COR-L47 (cell line): ENCODE measurements at regions not wholly inside any gene's neighbourhood (a gene's known extent, or its start where the extent isn't known, plus 50 kb on each side); places are given as distances from the start of the nearest gene placed in this dataset.

Experiments
- DNase-seq: peaks from one replicate; lab custom pipeline; 2025; lab: John Stamatoyannopoulos, UW

DNA sequence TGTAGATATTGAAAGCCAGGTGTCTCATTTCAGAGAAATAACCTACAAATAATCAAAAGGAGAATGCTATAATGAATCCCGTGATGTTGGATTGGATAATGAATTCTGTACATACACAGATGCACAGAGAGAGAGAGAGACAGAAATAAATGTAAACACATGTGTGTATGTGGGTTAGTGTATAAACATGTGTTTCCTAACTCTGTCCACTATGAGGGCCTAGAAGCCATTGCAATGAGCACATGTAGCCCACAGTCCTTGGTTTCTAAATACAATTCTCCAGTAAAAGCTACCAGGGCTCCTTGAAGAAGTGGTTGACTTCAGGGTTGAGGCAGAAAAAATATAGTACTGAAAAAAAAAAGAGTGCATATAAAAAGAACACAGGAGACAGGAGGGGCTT lies 109.5 kb downstream of the INHBB start:
- DNase-seq, result no peak

DNA sequence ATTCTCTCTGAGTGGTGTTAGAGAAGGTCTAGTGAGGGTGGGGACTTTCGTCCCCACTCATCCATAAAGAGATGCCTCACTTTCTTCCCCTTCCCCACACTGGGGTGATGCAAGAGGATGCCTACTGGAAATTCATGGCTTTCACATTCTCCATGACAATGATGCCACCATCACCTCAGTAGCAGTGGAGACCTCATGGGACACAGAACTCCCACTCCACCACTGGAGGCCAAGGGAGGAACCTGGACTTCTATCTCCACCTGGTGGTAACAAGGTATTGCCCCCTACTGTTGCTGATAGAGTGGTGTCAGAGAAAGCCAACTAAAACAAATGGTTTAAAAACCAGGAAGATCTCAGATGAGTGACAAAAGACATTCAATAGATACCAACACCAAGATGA lies 110.9 kb downstream of the INHBB start:
- DNase-seq, result no peak

DNA sequence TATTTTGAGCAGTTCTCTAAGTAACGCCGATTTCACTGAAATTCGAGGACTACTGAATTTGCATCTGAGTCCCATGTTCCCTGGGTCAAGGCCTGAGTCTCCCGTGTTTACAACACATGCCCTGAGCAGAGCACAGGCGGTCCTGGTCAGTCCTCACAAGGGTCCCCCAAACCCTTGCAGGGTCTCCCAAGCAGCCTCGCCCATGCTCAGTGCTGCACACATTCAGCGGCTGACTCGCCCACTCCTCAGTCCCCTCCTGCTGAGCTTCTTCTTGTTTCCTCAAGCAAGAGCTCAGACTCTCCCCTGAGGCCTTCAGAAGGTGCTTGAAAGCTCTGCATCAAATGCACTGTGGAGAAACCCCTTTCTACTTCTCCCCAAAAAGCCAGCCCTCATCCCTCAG lies 114.6 kb downstream of the INHBB start:
- DNase-seq, result no peak

DNA sequence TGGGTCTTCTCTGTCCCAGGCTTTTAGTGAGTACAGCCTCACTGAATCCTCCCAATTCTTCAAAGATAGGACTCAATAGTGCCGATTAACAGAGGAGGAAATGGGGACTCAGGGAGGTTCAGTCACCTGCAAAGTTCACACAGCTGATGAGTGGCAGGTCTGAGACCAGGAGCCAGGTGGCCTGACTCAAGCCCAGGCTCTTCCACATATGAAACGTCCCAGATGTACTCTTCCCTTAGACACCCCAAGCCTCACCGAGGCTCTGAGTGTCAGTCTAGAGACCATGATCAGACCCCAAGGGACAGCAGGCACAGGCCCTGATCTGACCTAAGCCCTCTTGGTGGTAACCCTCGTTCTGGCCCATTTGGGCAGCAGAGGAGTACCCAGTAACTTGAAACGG lies 115.2 kb downstream of the INHBB start:
- no peak for DNase-seq

DNA sequence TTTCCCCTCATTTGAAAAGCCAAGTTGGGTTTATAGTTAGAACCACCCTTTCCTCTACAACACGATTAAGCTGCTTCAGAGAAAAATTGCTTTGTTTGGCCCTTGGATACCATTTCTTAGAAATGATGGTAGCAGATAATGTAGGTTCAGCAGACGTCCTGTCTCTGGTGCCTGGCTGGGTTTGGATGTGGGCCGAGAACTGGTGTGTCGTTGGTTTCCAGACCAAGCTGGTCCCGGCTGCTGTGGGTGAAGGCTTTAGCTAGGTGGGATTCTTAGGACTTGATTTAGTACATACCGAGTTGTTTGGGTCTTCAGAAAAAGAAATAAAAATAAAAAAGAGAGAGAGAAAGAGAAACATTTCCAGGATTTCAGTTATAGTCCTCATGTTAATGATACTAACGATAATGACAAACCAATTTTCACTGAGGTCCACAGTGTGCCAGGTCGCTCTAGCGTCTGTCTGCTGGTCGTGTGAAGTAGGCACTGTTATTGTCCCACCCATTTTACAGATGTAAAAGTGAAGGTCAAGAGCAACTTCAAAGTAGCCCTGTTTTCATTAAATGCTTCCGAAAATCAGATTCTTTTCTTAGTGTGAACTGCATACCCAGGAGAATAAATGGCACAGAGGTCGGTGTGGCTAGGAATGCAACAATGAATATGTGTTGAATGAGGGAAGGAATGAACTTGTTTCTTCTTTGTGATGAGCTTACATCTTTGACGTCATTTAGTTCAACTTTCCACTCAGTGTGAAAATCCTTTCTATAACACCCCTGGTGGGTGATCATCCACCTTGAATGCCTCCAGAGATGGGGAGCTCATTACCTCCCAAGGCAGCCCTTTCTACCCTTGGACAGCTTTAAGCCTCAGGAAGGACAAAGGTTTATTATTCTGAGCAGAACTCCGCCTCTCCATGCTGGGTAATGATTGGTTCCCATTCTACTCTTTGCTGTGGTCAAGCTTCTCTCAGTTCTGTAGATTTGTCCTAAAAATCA lies 115.9 kb downstream of the INHBB start:
- DNase-seq, result no peak

DNA sequence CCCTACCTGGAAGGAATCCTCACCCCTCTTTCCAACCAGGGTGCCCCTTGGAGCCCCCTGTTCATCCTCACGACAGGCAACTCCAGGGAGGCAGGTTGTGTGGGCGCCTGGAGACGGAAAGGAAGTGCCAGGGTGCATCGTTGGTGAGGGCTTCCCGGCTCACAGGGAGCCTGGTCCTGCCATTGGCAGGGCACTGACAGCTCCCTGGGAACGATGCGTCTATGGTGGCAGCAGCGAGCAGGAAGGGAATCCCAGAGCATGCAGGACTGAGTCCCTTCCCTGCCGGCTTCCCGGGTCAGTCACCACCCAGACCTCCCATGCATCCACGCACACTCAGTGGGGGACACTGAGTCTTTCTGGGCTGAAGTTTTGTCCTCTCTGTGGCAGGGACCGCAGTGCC lies 117.6 kb downstream of the INHBB start:
- no peak for DNase-seq

DNA sequence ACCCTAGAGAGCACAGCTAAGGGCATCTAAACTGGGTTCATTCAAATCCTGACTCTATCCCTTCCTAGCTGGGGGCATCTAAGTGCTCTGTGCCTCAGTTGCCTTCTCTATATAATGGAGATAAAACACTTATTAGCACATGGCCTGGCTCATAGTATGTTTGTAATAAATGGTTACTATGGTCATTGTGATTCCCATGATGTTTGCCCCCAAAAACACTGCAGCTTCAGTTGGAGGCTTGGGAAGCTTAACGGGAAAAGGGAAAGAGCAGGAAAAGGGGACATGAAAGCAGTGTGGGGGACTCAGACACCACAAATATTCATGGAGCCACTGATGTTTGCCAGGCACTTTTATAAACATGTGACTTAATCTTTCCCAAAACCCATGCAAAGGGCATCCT lies 118.1 kb downstream of the INHBB start:
- DNase-seq, result no peak

DNA sequence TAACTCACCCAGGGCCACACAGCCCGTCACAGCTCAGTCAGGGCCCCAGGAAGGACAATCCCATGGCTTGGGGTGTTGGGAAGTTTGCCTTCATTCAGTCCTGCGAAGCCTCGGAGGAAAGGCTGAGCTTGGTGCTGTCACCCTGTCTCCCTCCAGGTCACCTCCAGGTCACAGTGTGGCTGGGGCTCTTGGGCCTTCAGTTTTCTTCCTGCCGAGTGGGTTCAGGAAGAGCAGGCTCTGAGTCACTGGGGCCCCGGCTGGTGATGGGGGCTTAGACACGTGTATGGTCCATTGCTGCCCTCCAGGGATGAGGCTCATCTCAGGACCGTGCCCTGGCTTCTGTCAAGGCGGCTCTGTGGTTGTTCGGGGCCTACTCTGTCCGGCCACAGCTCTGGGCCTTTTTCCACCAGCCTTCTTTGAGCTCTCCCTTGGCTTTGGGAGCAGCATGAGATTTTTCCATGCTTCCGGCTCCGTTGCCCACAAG lies 118.6 kb downstream of the INHBB start:
- DNase-seq, result no peak

DNA sequence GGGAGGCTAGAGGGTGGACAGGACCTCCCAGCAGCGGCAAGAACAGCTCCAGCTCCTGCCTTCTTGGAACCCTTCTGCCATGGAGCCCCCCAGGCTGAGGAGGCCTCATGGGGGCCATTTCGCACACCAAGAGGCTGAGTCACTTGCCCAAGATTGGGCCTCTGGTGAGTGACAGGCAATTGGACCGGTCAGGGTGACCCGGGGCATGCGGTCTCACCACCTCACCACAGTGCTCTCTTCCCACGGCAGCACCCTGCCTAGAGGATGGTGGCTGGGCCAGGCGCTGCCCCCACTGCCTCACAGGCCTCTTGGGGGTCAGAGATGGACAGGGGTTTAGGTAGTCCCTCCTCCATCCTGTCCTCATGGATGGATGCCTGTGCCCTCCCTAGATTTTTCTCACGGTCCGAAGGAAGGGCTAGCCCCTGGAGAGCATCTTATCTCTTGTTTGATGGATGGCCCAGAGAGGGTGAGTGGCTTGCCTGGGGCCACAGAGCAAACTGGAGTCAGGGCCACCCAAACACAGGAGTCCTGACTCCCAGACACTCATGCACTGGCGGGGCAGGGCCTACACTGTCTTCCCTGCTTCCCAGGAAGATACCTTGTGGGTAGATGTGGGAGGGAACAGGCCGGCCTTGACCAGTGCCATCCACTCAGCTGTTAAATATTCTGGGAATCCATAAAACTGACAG lies 119.2 kb downstream of the INHBB start:
- DNase-seq, result no peak

DNA sequence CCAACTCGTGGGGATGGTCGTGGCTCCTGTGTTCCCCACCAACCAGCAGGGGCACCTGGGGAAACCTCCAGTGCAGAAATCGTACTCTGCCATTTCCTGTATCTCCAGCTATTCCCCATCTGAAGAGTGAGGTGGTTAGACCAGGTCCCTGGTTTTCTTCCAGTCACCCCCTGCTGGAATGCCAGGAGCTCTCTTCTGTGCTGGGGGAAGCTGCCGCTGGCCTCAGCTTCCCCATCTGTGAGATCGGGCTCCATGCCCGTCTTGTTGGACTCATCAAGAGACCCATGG lies 119.7 kb downstream of the INHBB start:
- DNase-seq, result no peak

DNA sequence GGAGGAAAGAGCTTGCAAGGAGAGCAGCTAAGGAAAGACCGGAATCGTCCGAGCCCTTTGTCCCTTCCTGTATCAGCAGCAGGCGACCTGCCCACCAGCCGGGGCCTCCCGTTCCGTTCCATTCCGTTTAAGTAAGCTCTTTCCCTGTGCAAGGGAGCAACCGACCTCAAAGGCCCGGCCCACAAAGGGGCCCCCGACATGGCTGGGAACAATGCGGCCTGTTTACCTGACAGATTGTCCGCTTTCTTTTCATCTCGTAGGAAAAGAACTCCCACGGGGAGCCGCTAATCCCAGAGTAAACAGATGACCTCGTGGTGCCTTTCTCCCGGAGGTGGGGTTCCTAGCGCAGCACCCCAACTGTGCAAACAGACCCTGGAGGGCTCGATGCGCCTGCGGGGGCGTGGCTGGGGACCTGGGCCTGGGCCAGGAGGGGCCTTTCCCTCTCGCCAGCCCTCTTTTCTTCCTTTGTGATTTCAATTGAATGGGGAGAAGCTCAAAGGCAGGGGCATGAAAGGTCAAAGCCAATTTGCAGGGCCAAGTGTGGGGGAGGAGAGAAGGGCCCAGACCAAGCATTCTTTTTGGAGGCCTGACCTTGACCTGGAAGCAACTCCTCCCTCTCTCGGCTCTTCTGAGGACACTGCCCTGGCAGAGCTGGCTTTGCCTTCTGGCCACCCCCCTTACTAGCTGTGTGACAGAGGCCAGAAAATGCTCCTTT lies 120.2 kb downstream of the INHBB start:
- DNase-seq, result peak; percentile 96

DNA sequence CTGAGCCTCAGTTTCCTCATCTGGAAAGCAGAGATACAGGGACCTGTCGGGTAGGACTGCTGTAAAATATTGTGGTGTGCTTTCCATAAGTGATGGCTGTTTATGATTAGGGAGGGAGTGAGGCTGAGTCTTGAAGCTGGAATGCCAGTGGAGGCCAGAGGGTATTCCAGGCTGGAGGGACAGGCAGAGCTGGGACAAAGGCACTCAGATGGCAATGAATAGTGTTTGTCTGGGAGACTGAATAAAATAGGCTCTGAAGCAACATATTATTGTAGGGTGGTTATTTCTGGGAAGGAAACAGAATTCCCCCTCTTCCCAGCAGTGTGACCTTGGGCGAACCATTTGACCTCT lies 120.7 kb downstream of the INHBB start:
- no peak for DNase-seq

DNA sequence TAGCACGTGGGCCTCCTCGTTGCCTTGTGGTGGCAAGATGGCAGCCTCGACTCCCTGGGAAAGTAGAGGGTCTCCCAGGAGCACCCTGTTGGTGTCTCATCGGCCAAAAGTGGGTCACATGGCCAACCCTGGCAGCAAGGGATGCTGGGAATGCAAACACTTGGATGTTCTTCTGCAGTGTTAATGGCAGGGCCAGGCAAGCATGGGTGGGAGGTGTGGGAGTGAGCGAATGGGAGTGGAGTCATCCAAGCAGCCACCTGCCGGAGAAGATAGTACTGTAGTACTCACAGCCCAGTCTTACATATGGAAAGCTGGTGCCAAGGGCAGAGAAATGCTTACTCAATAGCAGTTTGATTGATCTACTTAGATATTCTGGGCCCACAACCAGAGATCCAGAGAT lies 122.2 kb downstream of the INHBB start:
- no peak for DNase-seq

DNA sequence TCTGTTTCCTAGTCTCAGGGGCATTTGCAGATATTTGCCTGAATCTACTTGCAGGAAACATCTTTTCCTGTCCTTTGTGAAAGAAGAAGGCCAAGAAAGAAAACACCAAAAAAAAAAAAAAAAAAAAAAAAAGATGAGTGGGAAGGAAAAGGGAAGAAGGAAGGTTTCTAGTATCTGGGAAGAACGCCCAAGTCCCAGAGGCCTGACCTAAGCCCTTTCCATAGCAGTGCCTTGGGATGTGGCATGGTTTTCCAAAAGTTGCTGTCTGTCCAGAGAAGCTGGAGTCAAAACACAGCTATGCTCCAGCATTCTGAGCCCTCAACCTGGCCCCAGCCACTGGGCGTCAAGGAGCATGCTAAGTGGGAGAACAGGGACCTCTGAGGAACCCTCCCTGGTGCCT lies 123.5 kb downstream of the INHBB start:
- no peak for DNase-seq

DNA sequence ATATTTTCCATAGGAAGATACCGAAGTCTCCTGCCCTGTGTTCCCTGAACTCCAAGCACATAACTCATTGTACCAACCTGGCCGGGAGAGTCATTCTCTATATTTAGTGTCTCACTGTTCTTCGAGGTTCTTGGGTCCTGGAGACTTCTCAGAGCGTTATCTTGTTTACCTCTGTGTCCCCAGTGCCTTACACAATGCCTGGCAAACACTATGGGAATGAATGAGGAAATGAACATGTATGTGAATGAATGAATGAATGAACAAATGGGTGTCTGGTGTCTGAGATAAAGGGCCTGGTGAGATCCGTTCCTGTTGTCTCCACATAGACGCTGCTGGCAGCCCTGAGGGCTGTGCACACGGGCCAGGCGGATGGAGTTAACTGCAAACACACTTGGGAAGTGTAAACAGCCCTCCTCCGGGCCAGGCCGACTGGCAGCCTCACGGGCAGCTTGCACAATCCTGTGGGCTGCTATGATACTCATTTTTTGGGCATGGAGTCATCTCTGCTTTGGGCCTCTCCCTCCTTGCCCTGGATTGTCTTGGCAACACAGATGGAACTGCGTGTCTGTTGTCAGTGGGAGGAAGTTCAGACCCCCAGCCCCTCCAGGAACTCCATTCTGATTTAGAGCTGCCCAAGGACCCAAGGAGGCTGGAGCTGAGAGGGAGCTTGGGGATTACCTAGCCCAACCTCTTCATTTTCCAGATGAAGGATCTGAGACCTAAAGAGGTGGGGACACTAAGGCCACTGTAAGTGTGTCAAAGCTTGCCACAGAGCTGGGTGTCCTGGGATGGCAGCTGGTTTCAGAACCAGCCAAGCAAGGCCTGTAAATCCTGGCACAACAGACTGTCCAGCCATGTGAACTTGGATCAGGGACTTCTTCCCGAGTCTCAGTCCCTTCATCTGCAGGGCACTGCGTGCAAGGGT lies 124.4 kb downstream of the INHBB start:
- no peak for DNase-seq

DNA sequence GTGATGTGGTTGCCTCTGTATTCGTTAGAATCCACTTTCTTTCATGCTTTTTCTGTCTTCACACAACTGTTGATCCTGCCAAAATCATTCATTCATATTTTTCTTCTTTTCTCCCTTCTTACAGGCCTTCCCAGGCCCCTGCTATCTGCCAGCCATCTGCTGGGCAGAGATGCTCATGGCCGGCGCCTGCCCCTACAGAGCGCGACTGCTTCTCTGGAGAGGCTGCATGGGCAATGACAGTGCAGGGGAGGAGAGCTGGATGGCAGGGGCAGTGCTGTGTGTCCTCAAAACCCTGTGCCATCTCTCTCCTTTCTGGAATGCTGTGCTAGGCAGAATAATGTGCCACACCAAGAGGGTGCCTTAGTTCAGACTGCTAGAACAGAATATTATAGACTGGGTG lies 125.2 kb downstream of the INHBB start:
- DNase-seq, result no peak

DNA sequence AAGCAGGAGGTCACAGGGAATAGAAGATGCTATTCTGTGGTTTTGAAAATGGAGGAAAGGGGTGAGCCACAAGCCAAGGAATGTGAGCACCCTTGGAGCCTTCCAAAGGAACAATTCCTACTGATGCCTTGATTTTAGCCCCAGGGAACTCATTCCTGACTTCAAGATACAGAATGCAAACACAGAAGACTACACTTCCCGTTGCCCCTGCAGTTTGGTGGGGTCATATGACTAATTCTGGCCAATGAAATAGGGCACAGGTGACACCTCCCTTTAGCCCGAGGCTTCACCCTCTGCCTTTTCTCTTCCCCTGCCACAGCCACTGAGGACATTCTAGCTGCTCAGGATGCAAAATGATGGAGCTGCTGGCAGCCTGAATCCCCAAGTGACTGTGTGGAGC lies 126.1 kb downstream of the INHBB start:
- DNase-seq, result no peak

DNA sequence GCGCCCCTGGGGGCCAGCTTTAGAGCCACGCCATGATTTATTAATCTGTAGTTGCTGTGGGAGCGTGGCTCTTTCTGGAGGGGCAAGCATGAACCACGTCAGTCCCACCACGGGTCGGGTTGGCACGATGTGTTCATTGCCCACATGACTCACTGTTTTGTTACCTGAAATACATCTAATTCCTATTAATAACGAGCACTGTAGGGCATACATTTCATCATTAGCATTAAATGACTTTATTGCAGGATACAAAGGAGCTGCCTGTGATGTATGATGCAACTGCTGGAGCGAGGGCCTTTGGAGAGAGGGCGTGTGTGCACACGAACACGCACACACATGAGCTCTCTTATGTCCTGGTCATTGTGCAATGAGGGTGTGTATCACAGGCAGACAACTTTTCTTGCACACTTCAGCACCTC lies 127.0 kb downstream of the INHBB start:
- no peak for DNase-seq

DNA sequence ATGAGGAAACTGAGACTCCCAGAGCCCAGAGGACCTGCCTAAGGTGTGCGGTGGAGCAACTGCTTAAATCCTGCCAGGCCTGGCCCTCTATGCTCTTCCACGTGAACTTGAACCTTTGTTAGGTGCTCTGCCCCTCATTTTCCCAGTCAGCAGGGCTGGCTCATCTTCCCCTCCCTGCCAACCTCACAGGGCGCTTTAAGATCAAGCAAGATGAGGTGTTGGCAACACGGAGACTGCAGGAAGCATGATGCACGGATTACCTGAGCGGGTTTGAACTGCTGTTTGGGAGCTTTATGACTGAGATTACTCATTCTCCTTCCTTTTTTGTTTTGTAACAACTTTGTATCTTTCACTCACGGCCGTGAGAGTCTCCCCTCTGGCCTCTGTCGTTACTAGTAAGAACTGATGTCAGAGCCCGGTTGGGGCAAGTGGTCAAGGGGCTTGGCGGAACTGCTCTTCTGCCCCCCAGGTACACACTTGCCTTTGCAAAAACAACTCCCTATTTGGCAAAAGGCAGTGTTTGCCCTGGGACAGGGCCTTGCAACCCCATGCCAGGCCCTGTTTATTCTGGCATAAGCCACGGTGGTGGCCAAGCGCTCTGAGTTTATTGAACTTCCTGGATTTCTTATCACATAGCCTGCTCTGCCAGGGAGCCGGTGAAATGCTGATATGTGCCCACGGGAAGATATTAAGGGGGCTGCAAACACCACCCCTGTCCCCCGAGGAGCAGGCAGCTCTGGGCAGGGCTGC lies 127.8 kb downstream of the INHBB start:
- DNase-seq, result no peak

DNA sequence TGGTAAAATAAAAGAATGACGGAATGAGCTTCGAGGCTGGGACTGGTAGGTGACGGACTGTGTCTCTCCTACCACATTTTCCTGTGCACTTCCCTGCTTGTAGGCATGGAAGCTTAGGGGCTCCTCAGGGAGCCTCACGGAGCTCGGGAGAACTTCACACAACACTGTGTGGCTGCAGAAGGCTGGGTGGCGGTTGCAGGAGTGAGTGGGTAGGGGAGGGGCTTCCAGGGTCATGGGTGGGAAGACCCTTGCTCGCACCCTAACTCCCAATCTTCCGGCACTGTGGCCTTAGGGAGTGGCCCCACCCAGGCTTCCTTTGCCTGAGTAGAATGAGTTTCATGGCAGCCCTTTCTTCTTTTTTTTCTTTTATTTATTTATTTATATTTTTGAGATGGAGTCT lies 128.6 kb downstream of the INHBB start:
- no peak for DNase-seq

DNA sequence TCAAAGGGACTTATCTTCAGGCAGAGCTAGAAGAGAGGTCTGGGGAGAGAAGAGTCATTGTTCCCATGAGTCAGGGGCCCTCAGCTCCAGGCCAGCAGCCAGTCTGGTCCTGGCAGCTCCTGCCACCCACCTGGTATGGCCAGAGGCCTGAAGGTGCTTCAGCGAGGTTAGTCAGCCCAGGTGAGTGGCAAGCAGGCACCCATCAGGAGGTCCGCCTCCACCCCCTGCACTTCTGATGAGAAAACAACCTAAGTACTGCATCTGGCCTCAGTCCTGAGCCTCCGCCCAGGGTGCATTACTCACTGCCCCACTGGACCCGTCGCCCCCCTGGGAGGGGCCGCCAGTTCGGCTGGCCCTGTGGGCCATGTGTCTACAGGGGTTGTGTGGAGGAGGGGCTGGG lies 130.2 kb downstream of the INHBB start:
- DNase-seq, result no peak
